ENCODE measurements at regions not wholly inside any gene's neighbourhood (a gene's known extent, or its start where the extent isn't known, plus 50 kb on each side); places are given as distances from the start of the nearest gene placed in this dataset.

DNA sequence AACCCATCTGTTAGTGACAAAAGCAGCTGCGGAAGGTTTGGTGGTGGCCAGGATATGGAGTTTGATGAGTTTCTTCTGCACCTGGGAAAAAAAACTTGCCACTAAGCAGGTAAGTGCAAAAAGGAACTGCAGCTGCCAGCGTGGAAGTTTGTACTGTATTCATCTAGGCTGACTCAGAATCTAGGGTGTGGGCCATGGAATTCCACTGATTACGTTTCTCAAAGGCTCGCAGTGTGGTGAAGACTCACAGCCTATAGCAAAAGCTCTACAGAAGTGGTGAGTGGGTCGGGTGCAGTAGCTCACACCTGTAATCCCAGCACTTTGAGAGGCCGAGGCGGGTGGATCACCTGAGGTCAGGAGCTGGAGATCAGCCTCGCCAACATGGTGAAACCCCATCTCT, 334.6 kb upstream of the GRM7 start:
- TF ChIP-seq, protein P1, sequence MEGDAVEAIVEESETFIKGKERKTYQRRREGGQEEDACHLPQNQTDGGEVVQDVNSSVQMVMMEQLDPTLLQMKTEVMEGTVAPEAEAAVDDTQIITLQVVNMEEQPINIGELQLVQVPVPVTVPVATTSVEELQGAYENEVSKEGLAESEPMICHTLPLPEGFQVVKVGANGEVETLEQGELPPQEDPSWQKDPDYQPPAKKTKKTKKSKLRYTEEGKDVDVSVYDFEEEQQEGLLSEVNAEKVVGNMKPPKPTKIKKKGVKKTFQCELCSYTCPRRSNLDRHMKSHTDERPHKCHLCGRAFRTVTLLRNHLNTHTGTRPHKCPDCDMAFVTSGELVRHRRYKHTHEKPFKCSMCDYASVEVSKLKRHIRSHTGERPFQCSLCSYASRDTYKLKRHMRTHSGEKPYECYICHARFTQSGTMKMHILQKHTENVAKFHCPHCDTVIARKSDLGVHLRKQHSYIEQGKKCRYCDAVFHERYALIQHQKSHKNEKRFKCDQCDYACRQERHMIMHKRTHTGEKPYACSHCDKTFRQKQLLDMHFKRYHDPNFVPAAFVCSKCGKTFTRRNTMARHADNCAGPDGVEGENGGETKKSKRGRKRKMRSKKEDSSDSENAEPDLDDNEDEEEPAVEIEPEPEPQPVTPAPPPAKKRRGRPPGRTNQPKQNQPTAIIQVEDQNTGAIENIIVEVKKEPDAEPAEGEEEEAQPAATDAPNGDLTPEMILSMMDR (conservative IDR thresholded peaks at IDR 0.05) = no peak
- no peak for TF ChIP-seq EZH2 (IDR thresholded peaks at IDR 0.05; ENCODE audit: low read depth)
